GM12873 (cell line): ENCODE measurements at regions not wholly inside any gene's neighbourhood (a gene's known extent, or its start where the extent isn't known, plus 50 kb on each side); places are given as distances from the start of the nearest gene placed in this dataset.

Experiments
- TF ChIP-seq, protein P1 (sequence below): IDR thresholded peaks from 2 replicates; pipeline ENCODE4 v1.5.1; 2012; ENCODE audit warnings: low read depth, mild to moderate bottlenecking, moderate library complexity, low read length, control low read depth; ENCODE audit not compliant: insufficient read depth; ENCODE audit errors: missing control alignments

DNA sequence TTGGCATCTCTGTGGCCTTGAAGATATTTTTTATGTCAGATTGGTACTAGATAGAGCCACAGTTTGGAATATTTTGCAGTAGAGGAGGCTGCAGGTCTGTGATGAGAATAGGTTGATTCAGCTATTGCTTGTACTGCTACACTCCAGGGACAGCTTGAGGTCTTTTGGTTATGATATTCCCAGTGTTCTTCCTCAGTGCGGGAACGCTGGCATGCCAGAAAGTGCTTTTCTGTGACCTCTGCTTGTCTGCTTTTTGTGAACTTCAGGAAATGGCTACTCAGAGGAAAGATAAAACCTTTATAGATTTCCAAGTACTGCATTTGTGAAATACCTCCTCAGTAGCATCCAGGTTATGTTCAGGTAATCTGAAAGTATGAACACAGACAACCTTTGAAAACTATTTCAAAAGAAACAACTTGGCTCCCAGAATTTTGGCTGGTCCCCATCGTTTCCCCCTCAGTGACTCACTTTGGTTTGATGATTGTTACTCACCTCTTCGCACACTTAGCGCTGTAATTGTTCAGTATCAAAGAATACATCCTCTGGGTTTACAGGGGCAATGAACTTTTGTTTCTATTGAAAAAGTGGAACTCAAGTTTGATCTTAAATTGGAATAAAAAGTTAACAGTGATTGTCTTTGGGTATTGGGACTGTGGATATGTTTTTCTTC is 191.4 kb downstream of the HIPK3 start:
- TF ChIP-seq, protein P1, sequence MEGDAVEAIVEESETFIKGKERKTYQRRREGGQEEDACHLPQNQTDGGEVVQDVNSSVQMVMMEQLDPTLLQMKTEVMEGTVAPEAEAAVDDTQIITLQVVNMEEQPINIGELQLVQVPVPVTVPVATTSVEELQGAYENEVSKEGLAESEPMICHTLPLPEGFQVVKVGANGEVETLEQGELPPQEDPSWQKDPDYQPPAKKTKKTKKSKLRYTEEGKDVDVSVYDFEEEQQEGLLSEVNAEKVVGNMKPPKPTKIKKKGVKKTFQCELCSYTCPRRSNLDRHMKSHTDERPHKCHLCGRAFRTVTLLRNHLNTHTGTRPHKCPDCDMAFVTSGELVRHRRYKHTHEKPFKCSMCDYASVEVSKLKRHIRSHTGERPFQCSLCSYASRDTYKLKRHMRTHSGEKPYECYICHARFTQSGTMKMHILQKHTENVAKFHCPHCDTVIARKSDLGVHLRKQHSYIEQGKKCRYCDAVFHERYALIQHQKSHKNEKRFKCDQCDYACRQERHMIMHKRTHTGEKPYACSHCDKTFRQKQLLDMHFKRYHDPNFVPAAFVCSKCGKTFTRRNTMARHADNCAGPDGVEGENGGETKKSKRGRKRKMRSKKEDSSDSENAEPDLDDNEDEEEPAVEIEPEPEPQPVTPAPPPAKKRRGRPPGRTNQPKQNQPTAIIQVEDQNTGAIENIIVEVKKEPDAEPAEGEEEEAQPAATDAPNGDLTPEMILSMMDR = no peak

DNA sequence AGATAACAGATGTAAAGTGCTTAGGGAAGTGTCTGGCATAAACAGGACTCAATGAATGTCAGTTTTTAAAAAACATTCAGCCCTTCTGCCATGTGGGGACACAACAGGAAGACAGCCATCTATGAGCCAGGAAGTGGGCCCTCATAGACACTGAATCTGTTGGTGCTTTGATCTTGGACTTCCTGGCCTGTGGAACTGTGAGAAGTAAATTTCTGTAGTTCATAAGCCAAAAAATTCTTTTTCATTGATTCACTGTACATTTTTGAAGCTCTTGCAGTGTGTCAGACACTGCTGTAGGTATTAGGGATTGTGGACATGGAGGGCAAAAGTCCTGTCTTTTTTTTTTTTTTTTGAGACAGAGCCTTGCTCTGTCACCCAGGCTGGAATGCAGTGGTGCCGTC is 188.6 kb downstream of the HIPK3 start:
- TF ChIP-seq, protein P1 = no peak

DNA sequence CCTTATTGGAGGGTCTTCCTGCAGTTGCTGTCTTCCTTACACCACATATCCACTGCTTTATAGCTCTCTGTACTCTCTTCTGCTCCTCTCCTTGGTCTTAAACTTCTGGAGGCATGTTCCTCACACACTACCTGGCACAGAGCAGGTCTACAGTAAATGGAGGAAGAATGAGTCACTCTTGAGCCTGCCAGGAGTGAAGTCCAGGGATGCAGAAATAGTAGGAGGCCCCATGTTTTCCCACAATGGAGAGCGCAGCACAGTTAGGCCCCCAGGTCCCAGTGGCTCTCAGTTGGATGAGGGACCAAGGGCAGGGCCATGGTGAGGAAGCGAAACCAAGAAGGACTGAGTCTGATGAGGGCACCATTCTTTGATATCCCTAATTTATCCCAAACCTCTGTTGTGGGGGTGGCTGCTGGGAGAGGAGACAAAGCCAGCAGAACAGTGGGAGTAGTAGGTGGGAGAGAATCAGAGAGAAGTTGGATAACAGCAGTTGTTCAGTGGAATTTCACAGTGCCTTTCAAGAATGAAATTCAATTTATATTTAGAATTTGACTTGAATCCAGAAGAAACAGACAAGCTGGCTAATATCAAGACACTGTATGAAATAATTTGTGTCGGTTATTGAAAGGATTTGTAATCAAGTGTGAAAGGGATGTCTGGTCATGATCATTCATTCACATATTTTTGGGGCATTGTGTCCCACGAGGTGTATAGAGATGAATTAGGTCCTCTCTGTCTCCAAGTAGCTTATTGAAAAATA is 187.8 kb downstream of the HIPK3 start:
- TF ChIP-seq, protein P1 = no peak

DNA sequence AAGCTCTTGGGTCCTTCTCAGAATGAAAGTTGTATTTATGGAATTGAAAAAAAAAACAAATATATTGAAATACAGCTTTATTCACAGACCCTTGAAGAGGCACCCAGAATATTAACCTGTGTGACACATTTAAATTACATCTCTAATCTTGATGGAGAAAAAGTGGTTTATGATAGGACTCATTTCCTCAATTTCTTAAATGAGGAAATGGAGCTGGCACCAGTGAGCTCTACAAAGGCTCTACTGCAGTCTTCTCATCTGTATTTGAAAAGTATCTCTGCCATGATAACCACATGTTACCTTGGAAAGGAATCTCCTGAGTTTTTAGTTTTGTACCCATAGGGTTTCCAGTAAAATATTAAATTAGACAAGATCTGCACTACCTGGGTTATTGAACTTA is 186.5 kb downstream of the HIPK3 start:
- TF ChIP-seq, protein P1 = no peak

DNA sequence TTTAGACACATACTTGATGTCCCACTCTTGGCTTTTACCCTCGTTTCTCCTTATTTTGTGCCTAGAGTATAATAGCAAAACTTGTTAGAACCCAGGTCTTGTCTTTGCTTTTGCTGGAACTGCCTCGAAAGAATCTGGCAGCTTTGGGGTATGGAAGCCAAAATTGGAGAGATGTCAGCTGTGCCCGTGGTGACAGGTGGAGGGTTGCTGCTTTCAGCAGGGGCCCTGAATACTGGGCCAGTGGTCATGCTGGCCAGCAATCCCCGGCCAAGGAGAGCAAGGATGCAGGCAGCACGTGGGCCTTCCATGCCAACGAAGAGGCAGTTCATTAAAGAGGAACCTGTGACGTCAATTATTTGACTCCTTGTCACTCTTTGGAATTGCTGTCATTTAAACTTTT is 181.1 kb downstream of the HIPK3 start:
- TF ChIP-seq, protein P1 = no peak

DNA sequence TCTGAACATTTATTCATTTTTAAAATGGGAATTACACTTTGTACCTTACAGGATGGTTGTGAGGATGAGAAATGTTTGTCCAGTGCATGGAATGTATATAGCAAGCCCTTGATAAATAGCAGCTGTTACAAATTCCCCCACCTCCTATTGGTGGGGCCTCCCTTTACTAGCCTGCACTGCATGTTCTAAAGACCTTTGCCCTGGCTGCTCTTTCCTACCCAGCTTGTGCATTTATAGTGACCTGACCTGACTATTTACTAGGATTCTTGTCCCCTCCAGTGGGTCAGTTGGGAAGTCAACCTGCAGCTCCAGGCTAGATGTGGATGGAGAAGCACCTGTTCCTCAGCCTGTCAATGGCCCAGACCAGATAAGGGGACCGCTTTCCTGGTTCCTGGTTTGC is 180.3 kb downstream of the HIPK3 start:
- TF ChIP-seq, protein P1 = no peak

DNA sequence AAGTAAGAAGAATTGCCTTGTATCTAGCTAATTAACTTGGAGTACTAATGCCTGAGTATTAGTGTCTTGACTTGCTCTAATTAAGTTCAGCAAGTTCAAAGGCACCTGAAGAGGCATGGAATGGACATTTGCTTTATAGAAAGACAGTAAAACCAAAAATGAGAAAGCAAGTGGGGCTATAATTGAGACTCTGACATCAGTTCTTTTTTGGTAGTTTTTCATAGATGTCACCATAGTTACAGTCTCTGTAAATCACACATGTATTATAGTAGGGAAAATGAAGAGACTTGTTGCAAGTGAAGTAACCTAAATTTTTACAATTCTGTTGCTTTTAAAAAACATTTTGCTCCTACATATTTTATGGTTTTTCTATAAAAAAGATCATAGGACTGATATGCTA is 178.0 kb downstream of the HIPK3 start:
- TF ChIP-seq, protein P1 = no peak
